Transverse colon (tissue), 3 donors: ENCODE measurements at regions not wholly inside any gene's neighbourhood (a gene's known extent, or its start where the extent isn't known, plus 50 kb on each side); places are given as distances from the start of the nearest gene placed in this dataset.

ENCODE experiments used
- POLR2A ChIP-seq: fragments of 450-650 bp; IDR thresholded peaks from one replicate; pipeline ENCODE4 v1.6.1; 2016; ENCODE audit warnings: antibody characterized with exemption, mild to moderate bottlenecking, moderate library complexity
- TF ChIP-seq, protein P1 (sequence below), 5 experiments: fragments of 200-600 bp in 3 of 5; fragments of 450-650 bp in 2 of 5; sonication (generic) in 3 of 5; IDR thresholded peaks; 1 replicate in 2 of 5; 2 replicates in 3 of 5; pipeline ENCODE4 v1.5.1; 2016 to 2017; ENCODE audit warnings: antibody characterized with exemption in 5 of 5, inconsistent platforms in 3 of 5, mild to moderate bottlenecking in 2 of 5, moderate library complexity in 1 of 5

DNA sequence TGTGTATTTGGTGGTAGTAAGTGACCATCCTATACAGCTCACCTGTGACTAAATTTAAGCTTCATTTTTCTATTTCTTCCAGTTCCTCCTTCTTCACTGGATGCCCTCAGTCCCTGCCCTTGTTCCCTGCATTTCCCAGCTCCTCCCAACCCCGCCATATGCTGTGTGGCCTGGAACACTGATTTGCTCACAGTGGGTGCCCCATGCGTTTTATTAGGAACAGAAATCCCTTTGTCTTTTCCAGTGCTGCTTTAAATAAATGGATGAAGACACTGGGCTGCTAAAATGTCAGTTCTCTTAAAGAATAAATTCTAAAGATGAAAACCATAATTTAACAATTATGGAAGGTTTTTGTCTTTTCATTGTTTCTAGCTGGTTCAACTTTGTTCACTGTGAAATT, 477.3 kb downstream of the DCDC2C start:
- no peak for TF ChIP-seq POLR2A
- TF ChIP-seq, protein P1, sequence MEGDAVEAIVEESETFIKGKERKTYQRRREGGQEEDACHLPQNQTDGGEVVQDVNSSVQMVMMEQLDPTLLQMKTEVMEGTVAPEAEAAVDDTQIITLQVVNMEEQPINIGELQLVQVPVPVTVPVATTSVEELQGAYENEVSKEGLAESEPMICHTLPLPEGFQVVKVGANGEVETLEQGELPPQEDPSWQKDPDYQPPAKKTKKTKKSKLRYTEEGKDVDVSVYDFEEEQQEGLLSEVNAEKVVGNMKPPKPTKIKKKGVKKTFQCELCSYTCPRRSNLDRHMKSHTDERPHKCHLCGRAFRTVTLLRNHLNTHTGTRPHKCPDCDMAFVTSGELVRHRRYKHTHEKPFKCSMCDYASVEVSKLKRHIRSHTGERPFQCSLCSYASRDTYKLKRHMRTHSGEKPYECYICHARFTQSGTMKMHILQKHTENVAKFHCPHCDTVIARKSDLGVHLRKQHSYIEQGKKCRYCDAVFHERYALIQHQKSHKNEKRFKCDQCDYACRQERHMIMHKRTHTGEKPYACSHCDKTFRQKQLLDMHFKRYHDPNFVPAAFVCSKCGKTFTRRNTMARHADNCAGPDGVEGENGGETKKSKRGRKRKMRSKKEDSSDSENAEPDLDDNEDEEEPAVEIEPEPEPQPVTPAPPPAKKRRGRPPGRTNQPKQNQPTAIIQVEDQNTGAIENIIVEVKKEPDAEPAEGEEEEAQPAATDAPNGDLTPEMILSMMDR (IDR thresholded peaks at IDR 0.05), result no peak
